Gastrocnemius medialis (tissue), 4 donors: ENCODE measurements at regions not wholly inside any gene's neighbourhood (a gene's known extent, or its start where the extent isn't known, plus 50 kb on each side); places are given as distances from the start of the nearest gene placed in this dataset.

Experiments used
- CTCF ChIP-seq, 5 experiments: fragments of 450-650 bp in 3 of 5; fragments of 200-600 bp in 2 of 5; sonication (generic) in 2 of 5; IDR thresholded peaks in 4 of 5; conservative IDR thresholded peaks in 1 of 5; 1 replicate in 4 of 5; 2 replicates in 1 of 5; pipeline ENCODE4 v1.5.1; 2016 to 2019; ENCODE audit warnings: antibody characterized with exemption in 5 of 5, mild to moderate bottlenecking in 3 of 5, moderate library complexity in 3 of 5
- POLR2A ChIP-seq, 2 donors: fragments of 450-650 bp; IDR thresholded peaks; one replicate each; pipeline ENCODE4 v1.6.1; 2017; ENCODE audit warnings: antibody characterized with exemption in 2 of 2, mild to moderate bottlenecking in 2 of 2, moderate library complexity in 2 of 2

- TF ChIP-seq CTCF (IDR thresholded peaks at IDR 0.05 in 4 of 5, conservative IDR thresholded peaks at IDR 0.05 in 1 of 5) (no peak), POLR2A (IDR thresholded peaks at IDR 0.05) (no peak)
Observed at GRCh38 chr4:125191232-125191631, 123.5 kb upstream of the FAT4 start.
